Omental fat pad (tissue), 3 donors: ENCODE measurements at regions not wholly inside any gene's neighbourhood (a gene's known extent, or its start where the extent isn't known, plus 50 kb on each side); places are given as distances from the start of the nearest gene placed in this dataset.
"Not testable (repeated sequence)": the region's sequence is repeated elsewhere in the genome, so short reads cannot be mapped to it uniquely, and the experiment has no call there.

Source experiments
- ATAC-seq: fragments of 150-250 bp; one replicate; pipeline ENCODE4 v1.9.1; 2016; ENCODE audit warnings: mild to moderate bottlenecking, moderate library complexity; ENCODE audit not compliant: low FRiP score
- DNase-seq: peaks from one replicate; pipeline ENCODE4 v3.0.0-alpha.2; 2019; ENCODE audit warnings: low spot score
- TF ChIP-seq, protein P1 (sequence below), 3 donors: fragments of 450-650 bp; IDR thresholded peaks; one replicate each; pipeline ENCODE4 v1.5.1; 2016 to 2017; ENCODE audit warnings: antibody characterized with exemption in 3 of 3, mild to moderate bottlenecking in 3 of 3, moderate library complexity in 2 of 3

DNA sequence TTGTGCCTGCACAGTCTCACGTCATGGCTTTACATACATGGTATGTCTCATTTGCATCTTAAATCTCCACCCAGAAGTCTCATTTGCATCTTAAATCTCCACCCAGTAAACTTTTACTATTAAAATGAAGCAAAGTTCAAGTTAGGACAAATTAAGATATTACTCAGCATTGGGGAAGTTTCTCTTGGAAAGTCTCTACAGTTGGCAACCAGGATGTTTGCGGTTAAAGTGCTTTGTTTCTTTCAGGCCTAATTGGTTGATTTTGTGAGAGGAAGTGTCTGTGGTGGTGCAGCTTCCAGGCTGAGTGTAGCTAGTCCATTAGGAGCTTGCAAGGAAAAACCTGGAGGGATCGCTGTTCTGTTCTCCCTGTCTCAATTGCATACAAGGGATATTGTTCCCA is 1373.3 kb upstream of the GOT2 start:
- DNase-seq (no peak), ATAC-seq (no peak)
- TF ChIP-seq, protein P1, sequence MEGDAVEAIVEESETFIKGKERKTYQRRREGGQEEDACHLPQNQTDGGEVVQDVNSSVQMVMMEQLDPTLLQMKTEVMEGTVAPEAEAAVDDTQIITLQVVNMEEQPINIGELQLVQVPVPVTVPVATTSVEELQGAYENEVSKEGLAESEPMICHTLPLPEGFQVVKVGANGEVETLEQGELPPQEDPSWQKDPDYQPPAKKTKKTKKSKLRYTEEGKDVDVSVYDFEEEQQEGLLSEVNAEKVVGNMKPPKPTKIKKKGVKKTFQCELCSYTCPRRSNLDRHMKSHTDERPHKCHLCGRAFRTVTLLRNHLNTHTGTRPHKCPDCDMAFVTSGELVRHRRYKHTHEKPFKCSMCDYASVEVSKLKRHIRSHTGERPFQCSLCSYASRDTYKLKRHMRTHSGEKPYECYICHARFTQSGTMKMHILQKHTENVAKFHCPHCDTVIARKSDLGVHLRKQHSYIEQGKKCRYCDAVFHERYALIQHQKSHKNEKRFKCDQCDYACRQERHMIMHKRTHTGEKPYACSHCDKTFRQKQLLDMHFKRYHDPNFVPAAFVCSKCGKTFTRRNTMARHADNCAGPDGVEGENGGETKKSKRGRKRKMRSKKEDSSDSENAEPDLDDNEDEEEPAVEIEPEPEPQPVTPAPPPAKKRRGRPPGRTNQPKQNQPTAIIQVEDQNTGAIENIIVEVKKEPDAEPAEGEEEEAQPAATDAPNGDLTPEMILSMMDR (IDR thresholded peaks at IDR 0.05) = no peak

DNA sequence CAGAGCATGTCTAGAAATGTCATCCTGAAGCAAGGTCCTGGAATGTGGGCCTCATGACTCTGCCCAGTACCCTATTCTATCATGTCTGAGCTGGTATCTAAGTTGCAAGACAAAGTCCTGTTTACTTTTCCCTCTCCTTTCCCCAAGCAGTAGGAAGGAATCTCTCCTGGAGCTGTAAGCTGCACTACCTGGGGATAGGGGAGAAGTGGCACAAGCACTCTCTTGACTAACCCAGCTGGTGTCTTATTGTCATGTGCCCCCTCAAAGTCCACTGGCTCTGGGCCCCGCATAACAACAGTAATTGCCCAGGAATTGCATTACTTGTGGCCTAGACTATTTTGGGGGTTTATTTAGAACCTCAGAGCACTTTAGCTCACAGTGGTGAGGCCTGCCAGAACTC is 1366.3 kb upstream of the GOT2 start:
- TF ChIP-seq, protein P1 (IDR thresholded peaks at IDR 0.05) = no peak
- DNase-seq (no peak), ATAC-seq (no peak)

DNA sequence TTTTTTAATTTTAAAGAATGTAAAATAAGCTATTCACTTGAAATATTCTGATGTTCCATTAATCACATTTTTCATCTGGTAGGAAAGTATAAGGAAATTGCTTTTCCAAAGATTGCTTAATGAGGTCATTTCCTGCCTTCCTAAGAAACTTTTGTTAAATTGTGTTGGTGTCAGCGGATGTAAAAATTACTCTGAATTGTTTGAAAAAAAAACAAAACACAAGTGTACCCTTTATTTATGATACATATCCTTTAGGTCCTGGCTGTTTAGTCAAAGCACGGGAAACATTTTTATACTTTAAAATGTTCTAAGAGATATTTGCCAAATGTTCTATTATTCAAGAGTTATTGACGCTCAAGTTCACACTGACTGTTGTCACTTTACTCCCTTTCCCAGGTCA is 1357.4 kb upstream of the GOT2 start:
- TF ChIP-seq, protein P1 (IDR thresholded peaks at IDR 0.05) = no peak
- ATAC-seq = no peak

DNA sequence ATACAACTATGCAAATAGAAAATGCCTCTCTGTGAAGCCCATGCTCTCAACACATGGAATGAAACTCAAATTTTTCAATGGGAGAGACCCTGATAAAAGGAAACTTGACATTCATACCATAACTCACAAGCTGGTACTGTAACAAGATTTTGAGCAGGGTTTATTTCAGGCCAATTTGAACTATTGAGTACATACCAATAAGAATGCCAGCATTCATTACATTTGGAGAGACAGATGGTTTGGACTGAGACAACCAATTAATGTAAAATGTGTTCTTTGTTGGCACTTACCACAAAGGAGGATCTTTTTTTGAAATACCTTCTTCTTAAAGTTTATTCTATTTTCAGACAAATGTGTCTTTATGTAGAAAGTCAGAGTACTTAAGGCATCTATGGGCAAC is 1357.0 kb upstream of the GOT2 start:
- no peak for DNase-seq
- no peak for ATAC-seq
- TF ChIP-seq, protein P1 (IDR thresholded peaks at IDR 0.05) = no peak

More for the DNA sequence above, 1357.4 kb upstream of the GOT2 start:
- no peak for DNase-seq

DNA sequence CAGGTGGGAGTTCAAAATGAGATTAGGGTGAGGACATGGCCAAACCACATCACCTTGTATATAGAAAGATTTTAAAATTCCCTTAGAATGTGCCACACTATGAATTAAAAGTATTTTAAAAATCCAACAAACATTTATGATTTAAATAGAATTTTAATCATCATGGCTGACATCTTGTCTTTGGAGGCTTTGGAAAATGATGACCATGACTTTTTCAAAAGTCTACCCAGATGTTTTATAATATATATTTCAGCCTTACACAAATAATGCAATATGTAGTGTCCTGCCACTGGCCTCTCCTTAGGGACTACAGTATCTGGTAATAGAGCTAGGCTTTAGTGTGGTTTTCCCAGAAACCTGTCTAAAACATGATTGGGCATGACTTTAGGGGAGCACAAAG is 1353.4 kb upstream of the GOT2 start:
- DNase-seq (no peak), ATAC-seq (no peak)

DNA sequence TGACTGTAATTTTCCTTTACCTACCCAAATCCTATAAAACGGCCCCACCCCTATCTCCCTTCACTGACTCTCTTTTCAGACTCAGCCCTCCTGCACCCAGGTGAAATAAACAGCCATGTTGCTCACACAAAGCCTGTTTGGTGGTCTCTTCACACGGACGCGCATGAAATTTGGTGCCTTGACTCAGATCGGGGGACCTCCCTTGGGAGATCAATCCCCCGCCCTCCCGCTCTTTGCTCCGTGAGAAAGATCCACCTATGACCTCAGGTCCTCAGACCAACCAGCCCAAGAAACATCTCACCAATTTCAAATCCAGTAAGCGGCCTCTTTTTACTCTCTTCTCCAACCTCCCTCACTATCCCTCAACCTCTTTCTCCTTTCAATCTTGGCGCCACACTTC is 1344.7 kb upstream of the GOT2 start:
- DNase-seq, ATAC-seq: not testable (repeated sequence)

More for the DNA sequence above, 1353.4 kb upstream of the GOT2 start:
- TF ChIP-seq, protein P1 (IDR thresholded peaks at IDR 0.05) = no peak

DNA sequence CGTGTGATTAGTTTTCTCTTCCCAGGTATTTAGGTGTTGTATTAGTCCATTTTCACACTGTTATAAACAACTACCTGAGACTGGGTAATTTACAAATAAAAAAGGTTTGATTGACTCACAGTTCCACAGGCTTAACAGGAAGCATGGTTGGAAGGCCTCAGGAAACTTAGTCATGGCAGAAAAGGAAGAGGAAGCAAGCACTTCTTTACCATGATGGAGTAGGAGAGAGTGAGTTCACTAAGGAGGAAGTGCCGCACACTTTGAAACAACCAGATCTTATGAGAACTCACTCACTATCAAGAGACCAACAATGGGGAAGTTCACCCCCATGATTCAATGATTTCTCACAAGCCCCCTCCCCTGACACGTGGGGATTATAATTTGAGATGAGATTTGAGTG is 1343.7 kb upstream of the GOT2 start:
- ATAC-seq = no peak
- DNase-seq = no peak
- TF ChIP-seq, protein P1 (IDR thresholded peaks at IDR 0.05) = no peak

DNA sequence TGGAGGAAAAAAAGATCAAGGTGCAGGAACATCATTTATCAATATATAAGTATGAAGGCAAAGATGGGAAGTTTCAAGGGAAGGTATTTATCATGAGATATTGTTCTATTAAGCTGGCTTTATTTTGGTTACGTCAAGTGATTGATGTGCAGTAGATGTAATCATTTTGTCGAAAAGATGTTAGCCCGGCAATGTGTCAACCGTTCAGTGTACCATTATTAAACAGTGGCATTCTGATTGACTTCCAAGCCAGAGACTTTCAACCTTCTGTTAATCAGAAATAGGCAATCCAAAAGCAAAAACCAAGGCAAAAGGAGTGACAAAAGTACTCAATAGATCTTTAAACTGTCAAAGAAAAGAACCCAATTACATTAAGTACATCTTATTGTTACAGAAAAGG is 1340.3 kb upstream of the GOT2 start:
- ATAC-seq = no peak
- DNase-seq = no peak
- TF ChIP-seq, protein P1 (IDR thresholded peaks at IDR 0.05) = no peak
